ENCODE measurements at regions not wholly inside any gene's neighbourhood (a gene's known extent, or its start where the extent isn't known, plus 50 kb on each side); places are given as distances from the start of the nearest gene placed in this dataset.

- TF ChIP-seq SIN3A (IDR thresholded peaks at IDR 0.05; ENCODE audit: borderline replicate concordance, insufficient read depth, low read length) (no peak), REST (IDR thresholded peaks at IDR 0.05; ENCODE audit: insufficient read depth in 1 of 2, low read depth in 2 of 2, low read length in 2 of 2) (no peak), TAF1 (IDR thresholded peaks at IDR 0.05; ENCODE audit: borderline replicate concordance, insufficient read depth, low read length) (no peak), POLR2AphosphoS5 (IDR thresholded peaks at IDR 0.05; ENCODE audit: low read depth, low read length) (no peak), FOXP2 (optimal IDR thresholded peaks at IDR 0.05; ENCODE audit: borderline replicate concordance, extremely low read depth, extremely low read length, insufficient read depth) (no peak)
Measured at GRCh38 chr11:130612291-130612851, 163.9 kb downstream of the ADAMTS15 start.

GRCh38 chr11:130613396-130613795, 165.0 kb downstream of the ADAMTS15 start:
- TF ChIP-seq POLR2AphosphoS5 (IDR thresholded peaks at IDR 0.05; ENCODE audit: low read depth, low read length) = no peak
- no peak for TF ChIP-seq TAF1 (IDR thresholded peaks at IDR 0.05; ENCODE audit: borderline replicate concordance, insufficient read depth, low read length)
- TF ChIP-seq SIN3A (IDR thresholded peaks at IDR 0.05; ENCODE audit: borderline replicate concordance, insufficient read depth, low read length) = no peak
- TF ChIP-seq FOXP2 (optimal IDR thresholded peaks at IDR 0.05; ENCODE audit: borderline replicate concordance, extremely low read depth, extremely low read length, insufficient read depth) = no peak
- no peak for TF ChIP-seq REST (IDR thresholded peaks at IDR 0.05; ENCODE audit: insufficient read depth in 1 of 2, low read depth in 2 of 2, low read length in 2 of 2)

GRCh38 chr11:130614591-130614990, 166.1 kb downstream of the ADAMTS15 start:
- TF ChIP-seq REST (IDR thresholded peaks at IDR 0.05; ENCODE audit: insufficient read depth in 1 of 2, low read depth in 2 of 2, low read length in 2 of 2) (no peak), TAF1 (IDR thresholded peaks at IDR 0.05; ENCODE audit: borderline replicate concordance, insufficient read depth, low read length) (no peak), FOXP2 (optimal IDR thresholded peaks at IDR 0.05; ENCODE audit: borderline replicate concordance, extremely low read depth, extremely low read length, insufficient read depth) (no peak), SIN3A (IDR thresholded peaks at IDR 0.05; ENCODE audit: borderline replicate concordance, insufficient read depth, low read length) (no peak), POLR2AphosphoS5 (IDR thresholded peaks at IDR 0.05; ENCODE audit: low read depth, low read length) (no peak)

GRCh38 chr11:130615561-130615960, 167.1 kb downstream of the ADAMTS15 start:
- TF ChIP-seq TAF1 (IDR thresholded peaks at IDR 0.05; ENCODE audit: borderline replicate concordance, insufficient read depth, low read length) (no peak), SIN3A (IDR thresholded peaks at IDR 0.05; ENCODE audit: borderline replicate concordance, insufficient read depth, low read length) (no peak), FOXP2 (optimal IDR thresholded peaks at IDR 0.05; ENCODE audit: borderline replicate concordance, extremely low read depth, extremely low read length, insufficient read depth) (no peak), REST (IDR thresholded peaks at IDR 0.05; ENCODE audit: insufficient read depth in 1 of 2, low read depth in 2 of 2, low read length in 2 of 2) (no peak), POLR2AphosphoS5 (IDR thresholded peaks at IDR 0.05; ENCODE audit: low read depth, low read length) (no peak)

Measured in PFSK-1 (cell line).